Osteocyte (in vitro differentiated cells): ENCODE measurements at regions not wholly inside any gene's neighbourhood (a gene's known extent, or its start where the extent isn't known, plus 50 kb on each side); places are given as distances from the start of the nearest gene placed in this dataset.

ENCODE experiments used
- DNase-seq: peaks from one replicate; pipeline ENCODE4 v3.0.0; 2021; ENCODE audit warnings: mixed read lengths; ENCODE audit not compliant: unreplicated experiment; ENCODE audit errors: extremely low spot score
- H3K27ac Mint-ChIP-seq: one replicate; pipeline ENCODE4 v1.8.0; 2021; ENCODE audit warnings: mild to moderate bottlenecking, mixed read lengths; ENCODE audit not compliant: unreplicated experiment
- H3K27me3 Mint-ChIP-seq: one replicate; pipeline ENCODE4 v1.8.0; 2021; ENCODE audit warnings: mixed read lengths; ENCODE audit not compliant: unreplicated experiment
- H3K36me3 Mint-ChIP-seq: one replicate; pipeline ENCODE4 v1.8.0; 2021; ENCODE audit warnings: mixed read lengths; ENCODE audit not compliant: unreplicated experiment
- H3K4me1 Mint-ChIP-seq: one replicate; pipeline ENCODE4 v1.8.0; 2021; ENCODE audit warnings: mixed read lengths; ENCODE audit not compliant: unreplicated experiment
- H3K4me3 Mint-ChIP-seq: one replicate; pipeline ENCODE4 v1.8.0; 2021; ENCODE audit warnings: mild to moderate bottlenecking, moderate library complexity, mixed read lengths; ENCODE audit not compliant: unreplicated experiment
- H3K9me3 Mint-ChIP-seq: one replicate; pipeline ENCODE4 v1.8.0; 2021; ENCODE audit warnings: mixed read lengths; ENCODE audit not compliant: unreplicated experiment
- CTCF ChIP-seq: fragments of 200-600 bp; sonication (generic); IDR thresholded peaks from 2 replicates; pipeline ENCODE4 v1.5.0; 2021; ENCODE audit warnings: antibody characterized with exemption, mild to moderate bottlenecking, moderate library complexity

- no peak overlapping the region for H3K4me3 Mint-ChIP-seq
- H3K36me3 Mint-ChIP-seq: no peaks in the 10 kb centered on the region
- no peaks in the 10 kb centered on the region for H3K9me3 Mint-ChIP-seq
- peaks cover 2% of the 10 kb centered on the region for H3K4me1 Mint-ChIP-seq
- H3K27ac Mint-ChIP-seq: no peak overlapping the region
- no peak for TF ChIP-seq CTCF
- H3K27me3 Mint-ChIP-seq: peaks cover 7% of the 10 kb centered on the region
- no peak for DNase-seq
Measured at GRCh38 chr5:40268088-40268487, 411.6 kb upstream of the PTGER4 start.

- DNase-seq: no peak
- no peak overlapping the region for H3K4me3 Mint-ChIP-seq
- peaks cover 4% of the 10 kb centered on the region for H3K9me3 Mint-ChIP-seq
- H3K27me3 Mint-ChIP-seq: peaks cover 16% of the 10 kb centered on the region
- H3K36me3 Mint-ChIP-seq: no peaks in the 10 kb centered on the region
- no peak overlapping the region for H3K27ac Mint-ChIP-seq
- peaks cover 2% of the 10 kb centered on the region for H3K4me1 Mint-ChIP-seq
- no peak for TF ChIP-seq CTCF
Measured at GRCh38 chr5:40266952-40267351, 412.8 kb upstream of the PTGER4 start.

- Mint-ChIP-seq H3K27ac (no peak overlapping the region), H3K4me1 (no peaks in the 10 kb centered on the region), H3K4me3 (no peak overlapping the region), H3K9me3 (peaks cover 12% of the 10 kb centered on the region), H3K36me3 (no peaks in the 10 kb centered on the region), H3K27me3 (peaks cover 27% of the 10 kb centered on the region)
- DNase-seq: no peak
- TF ChIP-seq CTCF: no peak
Measured at GRCh38 chr5:40261984-40262383, 417.7 kb upstream of the PTGER4 start.

- H3K27ac Mint-ChIP-seq: no peak overlapping the region
- no peaks in the 10 kb centered on the region for H3K4me1 Mint-ChIP-seq
- no peak for TF ChIP-seq CTCF
- H3K36me3 Mint-ChIP-seq: no peaks in the 10 kb centered on the region
- no peak overlapping the region for H3K4me3 Mint-ChIP-seq
- no peak for DNase-seq
- peaks cover 12% of the 10 kb centered on the region for H3K9me3 Mint-ChIP-seq
- H3K27me3 Mint-ChIP-seq: peaks cover 30% of the 10 kb centered on the region
Measured at GRCh38 chr5:40260361-40260760, 419.4 kb upstream of the PTGER4 start.

GRCh38 chr5:40258222-40258621 is 421.5 kb upstream of the PTGER4 start:
- no peak overlapping the region for H3K27ac Mint-ChIP-seq
- no peaks in the 10 kb centered on the region for H3K36me3 Mint-ChIP-seq
- no peak overlapping the region for H3K4me3 Mint-ChIP-seq
- no peaks in the 10 kb centered on the region for H3K4me1 Mint-ChIP-seq
- DNase-seq: no peak
- H3K9me3 Mint-ChIP-seq: peaks cover 12% of the 10 kb centered on the region
- H3K27me3 Mint-ChIP-seq: peaks cover 41% of the 10 kb centered on the region
- no peak for TF ChIP-seq CTCF
